PFSK-1 (cell line): ENCODE measurements at regions not wholly inside any gene's neighbourhood (a gene's known extent, or its start where the extent isn't known, plus 50 kb on each side); places are given as distances from the start of the nearest gene placed in this dataset.

Experiments
- POLR2AphosphoS5 ChIP-seq: IDR thresholded peaks from 2 replicates; pipeline ENCODE4 v1.6.1; 2012; ENCODE audit warnings: low read depth, mild to moderate bottlenecking, control low read depth, low read length, moderate library complexity
- REST ChIP-seq, 2 experiments: IDR thresholded peaks; 2 replicates each; pipeline versions ENCODE4 v1.6.1 to v1.8.0; 2011 to 2012; ENCODE audit warnings: low read depth in 2 of 2, low read length in 2 of 2, control low read depth in 1 of 2, inconsistent platforms in 1 of 2, mild to moderate bottlenecking in 1 of 2, moderate library complexity in 1 of 2; ENCODE audit not compliant: insufficient read depth in 1 of 2
- SIN3A ChIP-seq: IDR thresholded peaks from 2 replicates; pipeline ENCODE4 v1.6.1; 2012; ENCODE audit warnings: mild to moderate bottlenecking, low read length, moderate library complexity, borderline replicate concordance; ENCODE audit not compliant: insufficient read depth

GRCh38 chr6:5846335-5846734 lies 160.4 kb downstream of the NRN1 start:
- TF ChIP-seq SIN3A (no peak), REST (IDR thresholded peaks at IDR 0.05; ENCODE audit: insufficient read depth in 1 of 2, low read depth in 2 of 2, low read length in 2 of 2) (no peak), POLR2AphosphoS5 (no peak)
